ENCODE measurements at regions not wholly inside any gene's neighbourhood (a gene's known extent, or its start where the extent isn't known, plus 50 kb on each side); places are given as distances from the start of the nearest gene placed in this dataset.
A peak's percentile ranks its signal among the peaks of the same experiment; 100 is the strongest.
"Not testable (repeated sequence)": the region's sequence is repeated elsewhere in the genome, so short reads cannot be mapped to it uniquely, and the experiment has no call there.

- not testable (repeated sequence) for H3K4me1 Mint-ChIP-seq; H3K9me3 Mint-ChIP-seq; H3K4me1 ChIP-seq (ENCODE audit: insufficient read depth); H3K36me3 ChIP-seq (ENCODE audit: insufficient read depth); H4K20me1 ChIP-seq (replicated peaks; ENCODE audit: insufficient read depth); H3K36me3 Mint-ChIP-seq (ENCODE audit: low read depth); H3K4me2 ChIP-seq; H3K4me3 ChIP-seq; H3K27ac Mint-ChIP-seq; H2AFZ ChIP-seq; H3K27me3 Mint-ChIP-seq (ENCODE audit: insufficient read depth, low read depth, poor library complexity); DNase-seq (ENCODE audit: low spot score); H3K79me2 ChIP-seq (replicated peaks; ENCODE audit: insufficient read depth); ATAC-seq; H3K27me3 ChIP-seq (ENCODE audit: insufficient read depth); H3K4me3 Mint-ChIP-seq; H3K9me2 ChIP-seq (ENCODE audit: insufficient read depth); H3K27ac ChIP-seq (ENCODE audit: low read depth); H3F3A ChIP-seq (replicated peaks; ENCODE audit: low read depth)
These were observed 292.9 kb downstream of the SMAD2 start for GRCh38 chr18:47637551-47637950.

- H3K4me3 ChIP-seq: no peak overlapping the region
- H3K4me1 ChIP-seq (ENCODE audit: insufficient read depth): no peaks in the 10 kb centered on the region
- no peak overlapping the region for H2AFZ ChIP-seq
- no peaks in the 10 kb centered on the region for H4K20me1 ChIP-seq (replicated peaks; ENCODE audit: insufficient read depth)
- Mint-ChIP-seq H3K36me3 (ENCODE audit: low read depth) (peaks cover 6% of the 10 kb centered on the region; the same call in 2 of the 3 replicates), H3K4me1 (no peaks in the 10 kb centered on the region), H3K27ac (no peak overlapping the region), H3K4me3 (no peak overlapping the region), H3K9me3 (peaks cover 9% of the 10 kb centered on the region), H3K27me3 (ENCODE audit: insufficient read depth, low read depth, poor library complexity) (no peaks in the 10 kb centered on the region)
- H3K9me2 ChIP-seq (ENCODE audit: insufficient read depth): 0 out of 2 replicates have a peak, but pooled peaks cover 3% of the 10 kb centered on the region
- DNase-seq (ENCODE audit: low spot score) (no peak), ATAC-seq (no peak)
- no peaks in the 10 kb centered on the region for H3K27me3 ChIP-seq (ENCODE audit: insufficient read depth)
- H3F3A ChIP-seq (replicated peaks; ENCODE audit: low read depth): no peaks in the 10 kb centered on the region
- no peaks in the 10 kb centered on the region for H3K79me2 ChIP-seq (replicated peaks; ENCODE audit: insufficient read depth)
- H3K27ac ChIP-seq (ENCODE audit: low read depth): no peak overlapping the region
- H3K4me2 ChIP-seq: no peak overlapping the region
- H3K36me3 ChIP-seq (ENCODE audit: insufficient read depth): no peaks in the 10 kb centered on the region
- TF ChIP-seq CTCF (conservative IDR thresholded peaks at IDR 0.05; ENCODE audit: low read depth in 2 of 2): no peak
These were observed 295.0 kb downstream of the SMAD2 start for GRCh38 chr18:47635416-47635815.

GRCh38 chr18:47632970-47633635 is 297.4 kb downstream of the SMAD2 start:
- H3K27me3 ChIP-seq (ENCODE audit: insufficient read depth): no peaks in the 10 kb centered on the region
- no peaks in the 10 kb centered on the region for H4K20me1 ChIP-seq (replicated peaks; ENCODE audit: insufficient read depth)
- no peaks in the 10 kb centered on the region for H3F3A ChIP-seq (replicated peaks; ENCODE audit: low read depth)
- Mint-ChIP-seq H3K36me3 (ENCODE audit: low read depth) (peaks cover 6% of the 10 kb centered on the region; the same call in 2 of the 3 replicates), H3K27me3 (ENCODE audit: insufficient read depth, low read depth, poor library complexity) (no peaks in the 10 kb centered on the region), H3K4me3 (no peak overlapping the region), H3K9me3 (peaks cover 9% of the 10 kb centered on the region), H3K27ac (no peak overlapping the region), H3K4me1 (no peaks in the 10 kb centered on the region)
- H3K79me2 ChIP-seq (replicated peaks; ENCODE audit: insufficient read depth): no peaks in the 10 kb centered on the region
- DNase-seq (ENCODE audit: low spot score): no peak
- 0 out of 2 replicates have a peak, but pooled peaks cover 3% of the 10 kb centered on the region for H3K9me2 ChIP-seq (ENCODE audit: insufficient read depth)
- no peaks in the 10 kb centered on the region for H3K36me3 ChIP-seq (ENCODE audit: insufficient read depth)
- no peak overlapping the region for H3K4me3 ChIP-seq
- no peak for ATAC-seq
- H3K4me2 ChIP-seq: no peak overlapping the region
- 0 out of 2 replicates have a peak overlapping the region, but pooled peaks have one; percentile 18 for H2AFZ ChIP-seq
- H3K27ac ChIP-seq (ENCODE audit: low read depth): no peak overlapping the region
- no peaks in the 10 kb centered on the region for H3K4me1 ChIP-seq (ENCODE audit: insufficient read depth)
- TF ChIP-seq CTCF (conservative IDR thresholded peaks at IDR 0.05; ENCODE audit: low read depth in 2 of 2) (no peak), ZNF331 (CRISPR knock-in tag; IDR thresholded peaks at IDR 0.05; ENCODE audit: low read depth) (no peak), CREB1 (CRISPR knock-in tag; IDR thresholded peaks at IDR 0.05; ENCODE audit: low read depth) (no peak), EZH2phosphoT487 (IDR thresholded peaks at IDR 0.05; ENCODE audit: unreplicated experiment) (no peak), ZNF462 (CRISPR knock-in tag; IDR thresholded peaks at IDR 0.05) (no peak)
